Epithelial cell of esophagus (primary cell): ENCODE measurements at regions not wholly inside any gene's neighbourhood (a gene's known extent, or its start where the extent isn't known, plus 50 kb on each side); places are given as distances from the start of the nearest gene placed in this dataset.

Source experiments
- DNase-seq: peaks from one replicate; pipeline ENCODE4 v3.0.0; 2010; ENCODE audit warnings: low read depth
- H3K4me3 ChIP-seq: 2 replicates; pipeline ENCODE4 v1.5.1; 2011; ENCODE audit warnings: mild to moderate bottlenecking, low read length, control low read depth
- TF ChIP-seq, protein P1 (sequence below): IDR thresholded peaks from 2 replicates; pipeline ENCODE4 v1.5.1; 2011; ENCODE audit warnings: low read depth, mild to moderate bottlenecking, low read length, control low read depth, inconsistent platforms; ENCODE audit not compliant: insufficient read depth; ENCODE audit errors: missing control alignments

DNA sequence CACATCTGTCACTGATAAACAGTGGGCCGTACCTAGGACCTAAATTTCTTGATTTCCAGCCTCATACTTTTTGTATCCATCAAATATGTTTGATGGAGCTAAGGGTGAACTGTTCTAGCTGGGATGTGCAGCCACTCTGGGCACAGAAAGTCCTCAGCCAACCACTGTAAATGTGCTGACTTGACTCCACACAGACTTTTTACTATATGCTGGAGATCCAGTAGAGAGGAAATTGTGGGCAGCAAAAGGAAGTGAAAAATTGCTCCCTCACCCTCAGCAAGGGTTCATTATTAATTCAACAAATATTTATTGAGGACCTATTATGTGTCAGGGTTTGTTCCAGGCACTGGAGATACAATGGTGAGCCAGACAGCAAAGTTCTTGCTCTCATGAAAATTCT lies 54.2 kb upstream of the AMPD3 start:
- no peak for DNase-seq
- TF ChIP-seq, protein P1, sequence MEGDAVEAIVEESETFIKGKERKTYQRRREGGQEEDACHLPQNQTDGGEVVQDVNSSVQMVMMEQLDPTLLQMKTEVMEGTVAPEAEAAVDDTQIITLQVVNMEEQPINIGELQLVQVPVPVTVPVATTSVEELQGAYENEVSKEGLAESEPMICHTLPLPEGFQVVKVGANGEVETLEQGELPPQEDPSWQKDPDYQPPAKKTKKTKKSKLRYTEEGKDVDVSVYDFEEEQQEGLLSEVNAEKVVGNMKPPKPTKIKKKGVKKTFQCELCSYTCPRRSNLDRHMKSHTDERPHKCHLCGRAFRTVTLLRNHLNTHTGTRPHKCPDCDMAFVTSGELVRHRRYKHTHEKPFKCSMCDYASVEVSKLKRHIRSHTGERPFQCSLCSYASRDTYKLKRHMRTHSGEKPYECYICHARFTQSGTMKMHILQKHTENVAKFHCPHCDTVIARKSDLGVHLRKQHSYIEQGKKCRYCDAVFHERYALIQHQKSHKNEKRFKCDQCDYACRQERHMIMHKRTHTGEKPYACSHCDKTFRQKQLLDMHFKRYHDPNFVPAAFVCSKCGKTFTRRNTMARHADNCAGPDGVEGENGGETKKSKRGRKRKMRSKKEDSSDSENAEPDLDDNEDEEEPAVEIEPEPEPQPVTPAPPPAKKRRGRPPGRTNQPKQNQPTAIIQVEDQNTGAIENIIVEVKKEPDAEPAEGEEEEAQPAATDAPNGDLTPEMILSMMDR: no peak

DNA sequence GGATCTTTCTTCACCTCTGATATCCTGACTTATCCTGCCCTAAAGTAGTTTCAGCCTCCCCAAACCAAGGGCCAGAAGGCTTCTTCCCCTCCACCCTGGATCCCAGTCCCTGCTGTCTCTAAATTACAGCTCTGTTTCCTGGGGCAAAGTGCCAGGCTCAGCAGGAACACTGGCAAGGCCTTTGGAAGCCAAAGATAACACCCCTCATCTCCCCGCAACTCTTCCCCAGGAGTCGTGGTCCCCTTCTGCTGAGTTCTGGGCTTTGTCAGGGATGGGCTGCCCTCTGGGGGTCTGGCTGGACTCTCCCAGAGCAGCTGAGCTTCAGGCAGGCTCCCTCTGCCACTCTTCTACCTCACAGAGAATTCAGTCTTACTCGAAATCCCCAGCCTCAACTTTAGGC lies 53.8 kb upstream of the AMPD3 start:
- H3K4me3 ChIP-seq: no peak overlapping the region
- TF ChIP-seq, protein P1: no peak
- no peak for DNase-seq

More for the DNA sequence above, 54.2 kb upstream of the AMPD3 start:
- no peak overlapping the region for H3K4me3 ChIP-seq

DNA sequence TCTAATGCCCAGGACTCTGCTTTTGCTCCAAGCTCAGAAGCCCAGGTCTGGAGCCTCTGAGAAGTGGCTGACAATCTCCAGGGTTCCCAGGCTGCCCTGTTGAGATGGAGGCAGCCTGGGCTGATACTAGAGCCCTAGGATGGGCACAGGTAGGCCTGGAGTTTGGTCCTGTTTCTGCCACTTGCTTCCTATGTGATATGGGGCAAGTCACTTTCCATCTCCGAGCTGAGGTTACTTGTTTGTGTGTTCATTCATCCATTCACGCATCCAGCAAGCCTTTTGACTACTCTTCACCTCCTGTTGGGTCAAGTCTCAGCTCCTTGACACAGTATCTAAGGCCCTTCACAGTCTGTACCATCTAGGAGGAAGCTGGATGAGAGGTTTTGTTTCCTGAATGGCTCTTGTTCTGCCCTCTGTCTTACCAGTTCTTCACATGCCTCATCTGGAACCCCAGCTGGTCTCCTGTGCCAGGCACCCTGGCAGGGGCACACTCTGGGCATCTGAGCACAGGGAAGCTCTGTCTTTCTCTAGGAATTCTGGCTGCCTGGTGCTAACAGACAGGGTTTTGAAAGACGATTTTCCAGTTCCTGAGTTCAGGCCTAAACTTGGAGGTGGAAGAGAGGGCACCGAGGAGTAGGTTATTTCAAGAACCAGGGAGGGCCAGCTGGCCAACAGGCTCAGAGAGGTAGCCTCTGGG lies 53.2 kb upstream of the AMPD3 start:
- no peak overlapping the region for H3K4me3 ChIP-seq
- TF ChIP-seq, protein P1: no peak
- no peak for DNase-seq
